GM12892 (cell line): ENCODE measurements at regions not wholly inside any gene's neighbourhood (a gene's known extent, or its start where the extent isn't known, plus 50 kb on each side); places are given as distances from the start of the nearest gene placed in this dataset.

Experiments used
- POLR2A ChIP-seq: IDR thresholded peaks from 2 replicates; pipeline ENCODE4 v1.6.1; 2011; ENCODE audit warnings: low read depth, low read length, control low read depth
- POLR2AphosphoS5 ChIP-seq: IDR thresholded peaks from 2 replicates; pipeline ENCODE4 v1.6.1; 2011; ENCODE audit warnings: low read depth, low read length, control low read depth
- TAF1 ChIP-seq: IDR thresholded peaks from 2 replicates; pipeline ENCODE4 v1.6.1; 2011; ENCODE audit warnings: low read depth, mild to moderate bottlenecking, control low read depth, low read length, borderline replicate concordance

DNA sequence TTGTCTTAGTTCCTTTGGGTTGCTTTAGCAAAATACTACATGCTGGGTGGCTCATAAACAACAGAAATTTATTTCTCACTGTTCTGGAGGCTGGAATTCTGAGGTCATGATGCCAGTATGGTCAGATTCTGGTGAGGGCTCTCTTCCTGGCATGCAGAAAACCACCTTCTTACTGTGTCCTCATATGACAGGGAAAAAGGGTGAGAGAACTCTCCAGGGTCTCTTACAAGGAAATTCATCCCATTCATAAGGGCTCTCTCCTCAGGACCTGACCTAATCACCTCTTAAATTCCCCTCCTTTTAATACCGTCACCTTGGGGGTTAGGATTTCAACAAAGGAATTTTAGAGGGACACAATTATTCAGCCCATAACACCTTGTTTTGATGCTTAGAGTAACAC is 243.1 kb upstream of the TNP1 start:
- TF ChIP-seq POLR2A: no peak
- no peak for TF ChIP-seq POLR2AphosphoS5
- TF ChIP-seq TAF1: no peak
